NCI-H460 (cell line): ENCODE measurements at regions not wholly inside any gene's neighbourhood (a gene's known extent, or its start where the extent isn't known, plus 50 kb on each side); places are given as distances from the start of the nearest gene placed in this dataset.

Source experiments
- DNase-seq: peaks from one replicate; pipeline ENCODE4 v3.0.0-alpha.2; 2016; ENCODE audit warnings: low read depth; ENCODE audit errors: extremely low read depth

- no peak for DNase-seq
Measured at GRCh38 chr11:111045407-111045803, 200.1 kb upstream of the POU2AF2 start.

GRCh38 chr11:111044751-111045406 lies 200.6 kb upstream of the POU2AF2 start:
- DNase-seq = no peak

- no peak for DNase-seq
Measured at GRCh38 chr11:111039982-111040381, 205.5 kb upstream of the POU2AF2 start.

- no peak for DNase-seq
Measured at GRCh38 chr11:111035746-111036145, 209.8 kb upstream of the POU2AF2 start.

GRCh38 chr11:111026241-111026640 lies 219.3 kb upstream of the POU2AF2 start:
- no peak for DNase-seq

GRCh38 chr11:111021131-111021530 lies 224.4 kb upstream of the POU2AF2 start:
- no peak for DNase-seq

- DNase-seq = no peak
Measured at GRCh38 chr11:111019871-111020670, 225.5 kb upstream of the POU2AF2 start.

- DNase-seq = no peak
Measured at GRCh38 chr11:111019451-111019850, 226.1 kb upstream of the POU2AF2 start.

- DNase-seq = no peak
Measured at GRCh38 chr11:111018566-111018965, 227.0 kb upstream of the POU2AF2 start.

- no peak for DNase-seq
Measured at GRCh38 chr11:111012491-111012890, 233.0 kb upstream of the POU2AF2 start.

- no peak for DNase-seq
Measured at GRCh38 chr11:111011275-111011594, 234.3 kb upstream of the POU2AF2 start.

- no peak for DNase-seq
Measured at GRCh38 chr11:111010391-111011274, 234.9 kb upstream of the POU2AF2 start.

- DNase-seq = no peak
Measured at GRCh38 chr11:111006227-111006626, 239.3 kb upstream of the POU2AF2 start.

- DNase-seq = no peak
Measured at GRCh38 chr11:111001986-111002611, 243.4 kb upstream of the POU2AF2 start.

- DNase-seq = no peak
Measured at GRCh38 chr11:111001081-111001430, 244.5 kb upstream of the POU2AF2 start.

GRCh38 chr11:111000400-111001080 lies 245.0 kb upstream of the POU2AF2 start:
- DNase-seq = no peak

- no peak for DNase-seq
Measured at GRCh38 chr11:110992481-110992880, 253.0 kb upstream of the POU2AF2 start.

- DNase-seq = no peak
Measured at GRCh38 chr11:110991661-110992355, 253.7 kb upstream of the POU2AF2 start.

- DNase-seq = no peak
Measured at GRCh38 chr11:110990311-110990710, 255.2 kb upstream of the POU2AF2 start.
